NCI-H2107 (cell line): ENCODE measurements at regions not wholly inside any gene's neighbourhood (a gene's known extent, or its start where the extent isn't known, plus 50 kb on each side); places are given as distances from the start of the nearest gene placed in this dataset.

Source experiments
- DNase-seq: peaks from one replicate; lab custom pipeline; 2025; lab: John Stamatoyannopoulos, UW

DNA sequence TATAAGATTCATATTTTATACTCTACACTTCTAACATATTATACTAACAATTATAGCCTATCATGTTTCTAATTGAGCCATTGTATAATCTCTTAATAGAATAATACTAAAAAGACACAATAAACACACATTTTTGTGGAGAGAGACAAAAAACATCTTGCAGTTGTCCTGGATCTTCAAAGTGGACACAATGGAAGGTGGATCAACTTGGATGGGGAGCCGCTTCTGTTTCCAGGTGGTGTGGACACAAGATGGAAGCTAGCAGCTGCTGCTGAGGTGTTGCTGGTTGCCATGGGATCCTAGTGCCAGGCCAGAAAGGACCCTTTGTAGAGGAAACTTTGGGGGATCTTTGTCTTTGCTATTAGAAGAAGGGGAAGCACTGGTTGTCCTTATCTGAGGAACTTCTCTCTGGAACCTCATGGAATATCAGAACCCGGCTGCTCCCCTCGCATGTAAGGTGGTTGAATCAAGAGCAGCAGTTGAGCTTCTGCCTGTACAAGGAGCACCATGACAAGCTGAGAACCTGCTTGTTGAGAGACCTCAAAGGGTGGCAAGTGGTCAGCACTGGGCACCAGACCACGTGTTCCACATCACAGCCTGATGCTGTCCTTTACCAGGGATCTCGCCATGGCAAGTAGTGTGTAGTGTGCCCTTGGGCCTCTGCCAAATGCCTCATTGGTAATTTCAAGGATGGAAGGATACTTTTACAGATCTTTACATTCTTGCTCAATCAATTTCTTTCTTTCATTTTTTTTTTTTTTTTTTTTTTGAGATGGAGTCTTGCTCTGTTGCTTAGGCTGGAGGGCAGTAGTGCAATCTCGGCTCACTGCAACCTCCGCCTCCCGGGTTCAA is 232.2 kb downstream of the MYCN start:
- no peak for DNase-seq

DNA sequence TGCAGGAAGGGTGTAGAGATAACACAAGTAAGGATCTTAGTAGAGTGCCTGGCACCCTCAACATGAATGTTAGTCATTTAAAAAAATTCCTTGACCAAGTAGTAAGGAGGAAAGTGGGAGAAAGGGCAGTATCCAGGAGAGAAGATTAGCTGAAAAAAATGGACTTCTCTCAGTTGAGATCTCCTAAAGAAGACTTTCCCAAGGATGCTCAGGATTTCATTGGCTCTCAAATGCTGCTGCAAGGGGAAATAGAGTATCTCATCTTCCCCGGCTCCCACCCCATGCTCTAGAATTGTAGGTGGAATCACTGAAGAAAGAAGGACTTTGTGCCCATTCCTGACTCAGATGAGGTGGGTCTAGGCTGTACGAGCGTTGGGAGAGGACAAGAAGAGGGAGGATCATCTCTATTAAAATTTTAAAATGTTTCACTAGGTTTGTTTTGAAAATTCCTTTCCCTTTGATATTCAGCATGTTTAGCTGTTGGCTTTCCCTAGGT is 231.1 kb downstream of the MYCN start:
- no peak for DNase-seq

DNA sequence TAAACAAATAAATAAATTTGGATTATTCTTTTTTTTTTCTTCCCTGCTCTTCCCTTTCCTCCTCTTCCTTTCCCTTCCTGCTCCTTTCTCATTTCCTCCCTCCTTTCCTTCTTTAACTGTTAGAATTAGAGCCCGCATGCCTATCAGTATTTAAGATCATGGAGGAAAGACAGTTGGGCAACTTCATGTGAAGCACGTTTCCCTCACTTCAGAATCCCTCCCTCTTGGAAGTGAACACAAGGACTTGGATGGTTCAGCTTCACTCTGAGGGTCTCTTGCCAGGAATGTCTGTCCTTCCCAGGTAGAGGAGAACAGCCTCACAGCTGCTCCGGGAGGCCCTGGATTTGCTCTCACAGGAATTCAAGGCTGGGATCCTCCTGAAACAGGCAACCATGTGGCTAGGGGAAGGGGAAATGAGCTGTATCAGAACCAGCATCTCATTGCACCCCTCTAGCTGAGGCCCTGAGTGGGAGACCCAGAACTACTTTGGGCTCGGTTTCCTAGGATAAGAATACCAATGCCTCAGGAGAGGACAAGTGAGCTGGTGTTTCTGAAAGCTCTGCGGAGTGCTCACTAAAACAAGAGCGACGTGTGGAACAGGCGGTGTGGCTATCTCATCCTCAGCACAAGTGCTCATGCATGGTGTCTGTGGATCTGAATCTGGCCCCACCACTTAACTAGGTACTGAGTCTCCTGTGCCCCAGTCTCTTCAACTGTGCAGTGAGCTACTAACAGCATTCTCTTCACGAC is 230.5 kb downstream of the MYCN start:
- no peak for DNase-seq

DNA sequence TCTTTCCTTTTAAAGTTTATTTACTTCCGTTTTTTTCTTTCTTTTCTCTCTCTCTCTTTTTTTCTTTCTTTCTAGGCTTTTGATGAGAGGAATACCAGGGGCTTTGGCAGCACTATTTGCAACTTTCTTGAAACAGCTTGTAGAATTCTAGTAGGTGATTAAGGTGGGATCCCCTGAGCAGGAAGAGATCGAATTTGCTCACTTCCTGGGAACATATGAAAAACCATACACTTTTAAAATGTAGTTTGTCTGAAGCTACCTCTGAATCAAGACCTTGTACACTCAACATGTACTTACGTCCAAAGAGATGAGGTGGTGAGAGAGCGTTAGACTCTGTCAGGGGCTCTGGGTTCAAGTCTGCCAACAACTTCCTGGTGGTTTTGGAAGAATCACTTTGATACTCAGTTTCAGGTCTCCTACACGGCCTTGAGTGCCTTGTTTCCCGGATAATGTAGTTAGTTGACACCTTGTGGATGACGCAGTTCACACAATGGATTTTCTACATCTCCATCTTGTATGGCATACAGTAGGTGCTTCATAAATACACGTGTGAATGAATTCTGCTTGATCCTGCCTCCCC is 229.1 kb downstream of the MYCN start:
- DNase-seq: no peak

- DNase-seq: no peak
Observed at GRCh38 chr2:16168506-16169264, 228.3 kb downstream of the MYCN start.

GRCh38 chr2:16167870-16168426 is 227.6 kb downstream of the MYCN start:
- no peak for DNase-seq

DNA sequence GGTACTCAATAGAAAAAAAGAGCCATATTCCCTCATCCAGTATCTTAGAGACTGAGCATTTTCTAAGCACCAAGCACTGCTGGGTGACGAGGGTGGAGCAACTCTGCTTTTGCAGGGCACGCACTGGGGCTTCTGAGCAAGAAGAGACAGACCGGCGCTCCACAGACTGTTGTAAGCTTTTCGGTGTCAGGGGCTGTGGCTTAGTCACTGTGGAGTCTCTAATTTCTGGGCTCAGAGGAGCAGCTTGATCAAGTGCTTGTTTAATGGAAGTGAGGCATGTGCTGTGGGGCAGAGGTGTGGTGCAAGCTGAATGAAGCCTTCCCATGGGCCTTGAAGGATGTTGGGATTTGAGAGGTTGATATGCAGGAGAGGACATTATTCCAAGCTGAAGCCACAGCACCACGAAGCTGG is 227.1 kb downstream of the MYCN start:
- no peak for DNase-seq

DNA sequence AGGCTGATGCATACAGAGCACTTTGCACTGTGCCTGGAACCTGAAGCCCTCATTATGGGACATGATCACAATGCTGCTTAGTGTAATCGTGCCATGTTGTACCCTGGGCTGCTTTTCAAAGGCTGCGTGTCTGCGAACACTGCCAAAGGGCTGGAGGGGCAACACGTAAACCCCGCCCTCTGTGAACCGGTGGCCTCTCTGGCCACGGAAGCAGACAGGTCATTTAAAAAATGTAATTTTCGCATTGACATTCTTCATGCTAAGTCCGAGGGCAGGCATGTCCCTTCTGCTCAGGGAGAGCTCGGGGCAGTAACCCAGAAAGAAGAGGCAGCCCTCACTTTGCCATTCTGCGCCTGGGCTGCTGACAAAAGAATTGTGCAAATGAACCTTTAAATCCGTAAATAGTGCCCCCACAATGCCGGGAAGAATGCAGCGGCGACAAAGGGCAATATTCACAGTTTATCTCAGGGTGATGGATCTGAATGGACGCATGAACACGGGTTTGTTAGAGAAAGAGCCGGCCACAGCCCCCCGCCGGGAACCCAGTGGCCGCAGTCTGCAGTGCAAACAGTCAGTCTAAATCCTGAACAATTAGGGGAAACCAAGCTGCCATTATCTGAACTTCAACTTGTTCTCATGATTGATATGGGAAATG is 226.1 kb downstream of the MYCN start:
- DNase-seq: no peak

DNA sequence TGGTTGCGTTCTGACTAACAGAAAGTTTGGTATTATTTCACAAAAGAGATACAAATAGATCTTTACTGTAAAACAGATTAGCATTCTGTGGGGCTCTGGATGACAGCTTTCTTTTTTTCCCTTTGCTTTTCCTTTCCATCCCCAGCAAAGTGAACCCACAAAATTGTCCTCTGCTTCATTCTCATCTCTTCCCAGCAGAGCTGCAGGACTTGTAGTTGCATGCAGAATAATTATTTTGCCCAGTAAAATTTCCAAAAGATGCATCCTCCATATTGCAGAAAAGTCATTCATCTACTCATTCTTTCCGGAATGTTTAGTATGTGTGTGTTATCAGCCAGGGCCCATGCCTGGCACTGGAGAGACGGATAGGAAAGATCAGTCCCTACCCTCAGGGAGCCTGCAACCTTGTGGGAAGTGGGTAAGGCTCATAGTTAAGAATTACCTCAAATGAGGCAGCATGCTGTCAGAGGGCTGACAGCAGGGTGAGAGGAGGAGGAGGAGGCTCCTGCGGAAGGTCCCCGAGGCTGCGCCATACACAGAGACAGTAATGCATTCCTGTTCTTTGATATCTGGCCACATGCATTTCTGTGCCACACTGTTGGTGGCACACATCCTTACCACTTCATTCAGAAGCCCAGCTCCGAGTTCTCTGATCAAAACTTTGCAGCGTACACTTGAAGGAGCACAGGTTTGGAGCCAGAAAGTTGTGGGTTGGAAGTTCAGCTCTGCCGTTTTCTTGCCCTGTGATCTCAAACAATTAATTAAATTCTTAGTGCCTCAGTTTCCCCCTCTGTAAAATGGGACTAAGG is 225.4 kb downstream of the MYCN start:
- no peak for DNase-seq

DNA sequence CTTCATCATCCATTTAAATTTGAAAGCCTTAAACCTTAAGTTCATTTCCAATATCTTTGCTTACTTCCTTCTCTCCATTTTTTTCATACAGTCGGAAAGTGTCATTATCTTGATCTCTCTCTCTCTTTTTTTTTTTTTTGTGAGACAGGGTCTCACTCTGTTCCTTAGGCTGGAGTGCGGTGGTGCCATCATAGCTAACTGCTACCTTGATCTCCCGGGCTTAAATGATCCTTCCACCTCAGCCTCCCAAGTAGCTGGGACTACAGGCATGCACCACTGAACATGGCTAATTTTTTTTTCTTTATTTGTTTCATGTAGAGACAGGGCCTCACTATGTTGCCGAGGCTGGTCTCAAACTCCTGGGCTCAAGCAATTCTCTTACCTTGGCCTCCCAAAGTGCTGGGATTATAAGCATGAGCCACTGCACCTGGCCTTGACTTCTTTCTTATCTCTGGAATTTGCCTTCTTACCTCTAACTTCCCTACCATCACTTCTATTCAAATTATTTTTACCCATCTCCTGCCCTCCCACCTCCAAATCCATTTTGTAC is 222.2 kb downstream of the MYCN start:
- no peak for DNase-seq

DNA sequence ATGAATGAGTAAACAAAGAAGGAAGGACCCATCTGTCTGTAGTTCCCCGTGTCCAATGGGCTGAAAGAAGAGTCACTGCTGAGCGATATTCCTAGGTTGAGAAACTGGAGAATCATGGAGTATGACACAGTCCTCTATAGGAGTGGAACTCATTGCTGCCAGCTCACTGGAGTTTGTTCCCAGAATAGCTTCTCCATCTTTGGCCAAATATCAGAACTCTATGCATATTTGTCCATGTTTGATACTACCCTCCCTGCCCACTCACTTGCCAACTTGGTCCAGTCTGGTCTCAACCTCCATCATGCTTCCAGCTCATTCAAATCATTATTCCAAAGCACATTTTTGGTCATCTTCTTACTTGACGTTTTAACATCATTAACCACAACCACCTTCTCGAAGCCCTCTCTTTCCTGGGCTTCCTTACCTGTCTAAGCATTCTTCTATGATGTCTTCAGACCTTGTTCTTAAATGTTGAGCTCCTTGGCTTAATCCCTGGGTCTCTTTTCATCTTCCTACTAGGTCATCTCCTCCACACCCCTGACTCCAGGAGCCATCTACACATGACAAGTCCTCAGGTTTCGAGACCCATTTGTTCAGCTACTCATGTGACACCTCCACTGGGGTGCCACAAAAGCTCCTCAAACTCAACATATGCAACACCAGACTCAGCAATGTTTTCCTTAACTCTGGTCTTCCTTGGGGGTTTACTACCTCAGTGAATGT is 221.6 kb downstream of the MYCN start:
- no peak for DNase-seq

- no peak for DNase-seq
Observed at GRCh38 chr2:16161085-16161565, 220.8 kb downstream of the MYCN start.

- no peak for DNase-seq
Observed at GRCh38 chr2:16160281-16161084, 220.1 kb downstream of the MYCN start.

DNA sequence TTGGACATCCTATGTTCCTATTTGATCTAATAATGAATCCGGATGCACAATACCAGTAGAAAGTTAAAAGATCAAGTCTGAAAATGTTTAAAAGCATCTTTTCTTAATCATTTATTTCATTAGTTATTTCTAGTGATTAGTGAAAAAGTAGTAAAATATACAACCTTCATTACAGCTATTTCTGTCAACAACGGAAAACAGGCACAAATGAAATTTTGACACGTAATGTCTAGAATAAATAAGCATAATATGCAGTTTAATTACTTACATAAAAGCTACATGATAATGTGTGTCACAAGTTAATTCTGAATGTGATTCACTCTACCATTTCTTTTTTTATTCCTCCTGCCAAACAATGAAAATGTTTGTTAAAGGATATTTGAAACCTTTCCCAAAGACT is 216.1 kb downstream of the MYCN start:
- no peak for DNase-seq

GRCh38 chr2:16155766-16156165 is 215.4 kb downstream of the MYCN start:
- DNase-seq: no peak

GRCh38 chr2:16155366-16155765 is 215.0 kb downstream of the MYCN start:
- no peak for DNase-seq

DNA sequence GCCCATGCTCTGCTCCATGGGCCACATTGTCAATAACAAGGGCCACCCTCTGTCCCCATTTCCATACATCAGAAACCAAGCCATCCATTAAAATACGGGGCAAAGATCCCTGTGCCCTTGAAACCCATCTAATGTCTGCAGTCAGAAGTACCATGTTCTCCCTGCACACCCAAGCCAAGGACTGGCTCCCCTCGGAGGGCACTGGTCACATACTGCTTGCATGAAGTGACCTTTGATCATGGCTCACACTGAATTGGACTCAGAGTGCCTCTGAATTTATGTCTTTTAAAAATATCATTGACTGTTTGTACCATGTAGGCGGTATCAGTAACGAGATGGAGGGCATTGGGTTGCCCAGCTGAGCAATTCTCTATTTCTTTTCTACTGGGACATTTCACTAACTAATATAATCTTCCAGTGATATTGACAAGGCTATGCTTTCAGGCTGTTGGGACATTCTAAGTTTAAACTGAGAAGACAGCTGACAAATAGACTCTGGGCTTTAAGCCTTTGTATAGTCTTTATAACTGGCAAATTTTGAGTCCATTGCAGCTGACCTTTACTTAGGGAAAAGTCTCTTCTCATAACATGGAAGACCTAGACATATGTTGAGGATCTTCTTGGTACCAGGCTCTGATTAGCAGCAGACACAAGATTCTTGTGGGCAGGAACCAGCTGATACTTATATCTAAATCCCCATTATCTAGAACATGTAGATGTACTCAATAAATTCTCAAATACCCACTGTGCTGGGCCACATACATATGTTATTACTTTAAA is 214.3 kb downstream of the MYCN start:
- DNase-seq: no peak

GRCh38 chr2:16154061-16154460 is 213.7 kb downstream of the MYCN start:
- no peak for DNase-seq
